ENCODE measurements at regions not wholly inside any gene's neighbourhood (a gene's known extent, or its start where the extent isn't known, plus 50 kb on each side); places are given as distances from the start of the nearest gene placed in this dataset.
"Not testable (repeated sequence)": the region's sequence is repeated elsewhere in the genome, so short reads cannot be mapped to it uniquely, and the experiment has no call there.

- Histone ChIP-seq H3K9ac (ENCODE audit: low read length) (no peak overlapping the region), H3K4me3 (ENCODE audit: low read length) (no peak overlapping the region), H3K27me3 (replicated peaks; ENCODE audit: control insufficient read depth, insufficient read depth, low read length) (peaks cover 3% of the 10 kb centered on the region), H3K9me3 (ENCODE audit: control insufficient read depth, low read length) (no peaks in the 10 kb centered on the region), H3K36me3 (ENCODE audit: control insufficient read depth, insufficient read depth, low read length, severe bottlenecking) (no peaks in the 10 kb centered on the region), H3K4me1 (ENCODE audit: control insufficient read depth, insufficient read depth, low read length) (no peaks in the 10 kb centered on the region)
- peak; percentile 4 for DNase-seq (ENCODE audit: low read depth)
Observed at GRCh38 chr14:30403791-30404190, 155.2 kb upstream of the G2E3 start.

DNA sequence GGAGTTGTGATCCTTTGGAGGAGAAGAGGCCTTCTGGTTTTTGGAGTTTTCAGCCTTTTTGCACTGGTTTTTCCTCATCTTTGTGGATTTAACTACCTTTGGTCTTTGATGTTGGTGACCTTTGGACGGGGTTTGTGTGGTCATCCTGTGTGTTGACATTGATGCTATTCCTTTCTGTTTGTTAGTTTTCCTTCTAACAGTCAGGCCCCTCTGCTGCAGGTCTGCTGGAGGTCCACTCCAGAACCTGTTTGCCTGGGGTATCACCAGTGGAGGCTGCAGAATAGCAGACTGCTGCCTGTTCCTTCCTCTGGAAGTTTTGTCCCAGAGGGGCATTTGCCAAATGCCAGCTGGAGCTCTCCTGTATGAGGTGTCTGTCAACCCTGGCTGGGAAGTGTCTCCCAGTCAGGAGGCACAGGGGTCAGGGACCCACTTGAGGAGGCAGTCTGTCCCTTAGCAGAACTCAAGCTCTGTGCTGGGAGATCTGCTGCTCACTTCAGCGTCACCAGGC lies 149.4 kb upstream of the G2E3 start:
- H3K4me1 ChIP-seq (ENCODE audit: control insufficient read depth, insufficient read depth, low read length); H3K9ac ChIP-seq (ENCODE audit: low read length); H3K27me3 ChIP-seq (replicated peaks; ENCODE audit: control insufficient read depth, insufficient read depth, low read length); DNase-seq (ENCODE audit: low read depth); H3K36me3 ChIP-seq (ENCODE audit: control insufficient read depth, insufficient read depth, low read length, severe bottlenecking); H3K9me3 ChIP-seq (ENCODE audit: control insufficient read depth, low read length); H3K4me3 ChIP-seq (ENCODE audit: low read length): not testable (repeated sequence)

- no peak overlapping the region for H3K9ac ChIP-seq (ENCODE audit: low read length)
- H3K9me3 ChIP-seq (ENCODE audit: control insufficient read depth, low read length) = no peaks in the 10 kb centered on the region
- H3K27me3 ChIP-seq (replicated peaks; ENCODE audit: control insufficient read depth, insufficient read depth, low read length) = peaks cover 5% of the 10 kb centered on the region
- H3K4me1 ChIP-seq (ENCODE audit: control insufficient read depth, insufficient read depth, low read length) = no peaks in the 10 kb centered on the region
- no peak for DNase-seq (ENCODE audit: low read depth)
- H3K36me3 ChIP-seq (ENCODE audit: control insufficient read depth, insufficient read depth, low read length, severe bottlenecking) = no peaks in the 10 kb centered on the region
- H3K4me3 ChIP-seq (ENCODE audit: low read length) = no peak overlapping the region
Observed at GRCh38 chr14:30410986-30411385, 148.0 kb upstream of the G2E3 start.

GRCh38 chr14:30413184-30413583 lies 145.8 kb upstream of the G2E3 start:
- H3K4me1 ChIP-seq (ENCODE audit: control insufficient read depth, insufficient read depth, low read length); H3K9ac ChIP-seq (ENCODE audit: low read length); H3K9me3 ChIP-seq (ENCODE audit: control insufficient read depth, low read length); H3K27me3 ChIP-seq (replicated peaks; ENCODE audit: control insufficient read depth, insufficient read depth, low read length); H3K4me3 ChIP-seq (ENCODE audit: low read length); DNase-seq (ENCODE audit: low read depth); H3K36me3 ChIP-seq (ENCODE audit: control insufficient read depth, insufficient read depth, low read length, severe bottlenecking): not testable (repeated sequence)

DNA sequence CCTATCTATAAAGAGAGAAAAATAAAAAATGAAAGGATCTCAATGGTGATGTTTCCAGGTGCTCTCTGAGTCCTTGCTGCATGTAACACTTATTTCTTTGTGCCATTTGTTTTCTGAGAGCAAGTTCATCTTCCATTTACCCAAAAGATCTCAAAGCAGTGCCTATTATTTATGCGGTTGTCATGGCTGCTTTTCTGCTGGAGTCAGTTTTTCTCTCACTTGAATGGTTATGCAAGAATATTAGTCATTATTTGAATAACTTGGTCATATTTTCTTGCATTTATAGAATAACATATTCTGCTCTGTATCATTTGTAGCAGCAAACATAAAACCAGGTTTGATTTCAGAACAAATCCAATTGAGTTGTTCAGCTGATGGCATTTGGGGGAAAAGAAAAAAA lies 141.8 kb upstream of the G2E3 start:
- Histone ChIP-seq H3K9ac (ENCODE audit: low read length) (no peak overlapping the region), H3K36me3 (ENCODE audit: control insufficient read depth, insufficient read depth, low read length, severe bottlenecking) (no peaks in the 10 kb centered on the region), H3K4me1 (ENCODE audit: control insufficient read depth, insufficient read depth, low read length) (peaks cover 11% of the 10 kb centered on the region), H3K27me3 (replicated peaks; ENCODE audit: control insufficient read depth, insufficient read depth, low read length) (no peaks in the 10 kb centered on the region), H3K4me3 (ENCODE audit: low read length) (no peak overlapping the region), H3K9me3 (ENCODE audit: control insufficient read depth, low read length) (no peaks in the 10 kb centered on the region)
- no peak for DNase-seq (ENCODE audit: low read depth)

GRCh38 chr14:30417999-30418398 lies 141.0 kb upstream of the G2E3 start:
- no peak overlapping the region for H3K4me3 ChIP-seq (ENCODE audit: low read length)
- H3K27me3 ChIP-seq (replicated peaks; ENCODE audit: control insufficient read depth, insufficient read depth, low read length) = no peaks in the 10 kb centered on the region
- H3K36me3 ChIP-seq (ENCODE audit: control insufficient read depth, insufficient read depth, low read length, severe bottlenecking) = no peaks in the 10 kb centered on the region

GRCh38 chr14:30419037-30419436 lies 139.9 kb upstream of the G2E3 start:
- Histone ChIP-seq H3K27me3 (replicated peaks; ENCODE audit: control insufficient read depth, insufficient read depth, low read length) (peaks cover 7% of the 10 kb centered on the region), H3K9me3 (ENCODE audit: control insufficient read depth, low read length) (no peaks in the 10 kb centered on the region), H3K4me3 (ENCODE audit: low read length) (no peak overlapping the region), H3K4me1 (ENCODE audit: control insufficient read depth, insufficient read depth, low read length) (peaks cover 11% of the 10 kb centered on the region), H3K9ac (ENCODE audit: low read length) (no peak overlapping the region), H3K36me3 (ENCODE audit: control insufficient read depth, insufficient read depth, low read length, severe bottlenecking) (no peaks in the 10 kb centered on the region)
- DNase-seq (ENCODE audit: low read depth) = no peak

More at GRCh38 chr14:30417999-30418398, 141.0 kb upstream of the G2E3 start:
- no peak for DNase-seq (ENCODE audit: low read depth)
- H3K9me3 ChIP-seq (ENCODE audit: control insufficient read depth, low read length) = no peaks in the 10 kb centered on the region
- H3K4me1 ChIP-seq (ENCODE audit: control insufficient read depth, insufficient read depth, low read length) = peaks cover 11% of the 10 kb centered on the region
- no peak overlapping the region for H3K9ac ChIP-seq (ENCODE audit: low read length)

DNA sequence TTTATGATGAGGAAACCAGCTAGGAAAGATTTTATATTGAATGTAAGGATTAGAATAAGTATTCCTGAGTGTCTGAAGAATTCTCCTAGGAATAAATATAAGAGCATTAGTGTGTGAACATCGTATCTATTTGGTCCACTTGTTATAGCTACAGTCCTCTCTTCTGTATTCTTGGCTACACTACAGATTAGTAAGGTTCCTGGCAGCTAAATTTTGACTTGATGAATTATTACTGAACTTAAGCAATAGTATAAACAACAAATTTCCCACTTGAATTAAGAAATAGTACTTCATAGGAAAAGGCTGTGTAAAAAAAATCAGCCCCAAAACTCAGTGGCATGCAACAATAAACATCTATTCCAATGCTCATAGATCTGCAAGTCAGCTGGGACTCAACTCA lies 138.4 kb upstream of the G2E3 start:
- Histone ChIP-seq H3K4me3 (ENCODE audit: low read length) (no peak overlapping the region), H3K9ac (ENCODE audit: low read length) (no peak overlapping the region), H3K36me3 (ENCODE audit: control insufficient read depth, insufficient read depth, low read length, severe bottlenecking) (no peaks in the 10 kb centered on the region), H3K4me1 (ENCODE audit: control insufficient read depth, insufficient read depth, low read length) (peaks cover 11% of the 10 kb centered on the region), H3K27me3 (replicated peaks; ENCODE audit: control insufficient read depth, insufficient read depth, low read length) (peaks cover 15% of the 10 kb centered on the region), H3K9me3 (ENCODE audit: control insufficient read depth, low read length) (no peaks in the 10 kb centered on the region)
- no peak for DNase-seq (ENCODE audit: low read depth)

DNA sequence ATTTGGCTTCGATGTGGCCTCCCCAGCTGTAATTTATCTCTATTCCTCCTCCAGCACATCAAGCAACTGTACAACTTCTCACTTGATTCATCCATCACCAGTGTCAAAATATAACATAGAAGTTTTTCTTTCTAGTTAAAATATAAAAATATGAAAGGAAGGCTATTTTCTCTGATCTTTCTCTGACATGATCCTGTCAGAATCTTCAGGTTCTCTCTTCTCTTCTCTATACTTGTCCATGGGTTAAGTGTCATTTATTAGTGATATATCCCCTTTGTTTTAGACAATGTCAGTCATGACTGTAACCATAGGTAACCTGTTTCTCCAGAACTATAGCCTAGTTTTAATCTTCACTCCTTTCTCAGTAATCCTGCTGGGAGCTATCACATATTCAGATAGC lies 132.5 kb upstream of the G2E3 start:
- H3K36me3 ChIP-seq (ENCODE audit: control insufficient read depth, insufficient read depth, low read length, severe bottlenecking) = no peaks in the 10 kb centered on the region
- no peaks in the 10 kb centered on the region for H3K4me1 ChIP-seq (ENCODE audit: control insufficient read depth, insufficient read depth, low read length)
- no peak for DNase-seq (ENCODE audit: low read depth)
- H3K9ac ChIP-seq (ENCODE audit: low read length) = no peak overlapping the region
- peaks cover 4% of the 10 kb centered on the region for H3K9me3 ChIP-seq (ENCODE audit: control insufficient read depth, low read length)
- no peak overlapping the region for H3K4me3 ChIP-seq (ENCODE audit: low read length)
- peaks cover 15% of the 10 kb centered on the region for H3K27me3 ChIP-seq (replicated peaks; ENCODE audit: control insufficient read depth, insufficient read depth, low read length)

GRCh38 chr14:30427401-30427800 lies 131.6 kb upstream of the G2E3 start:
- Histone ChIP-seq H3K9me3 (ENCODE audit: control insufficient read depth, low read length) (peaks cover 4% of the 10 kb centered on the region), H3K4me1 (ENCODE audit: control insufficient read depth, insufficient read depth, low read length) (no peaks in the 10 kb centered on the region), H3K4me3 (ENCODE audit: low read length) (no peak overlapping the region), H3K36me3 (ENCODE audit: control insufficient read depth, insufficient read depth, low read length, severe bottlenecking) (no peaks in the 10 kb centered on the region), H3K27me3 (replicated peaks; ENCODE audit: control insufficient read depth, insufficient read depth, low read length) (peaks cover 15% of the 10 kb centered on the region), H3K9ac (ENCODE audit: low read length) (no peak overlapping the region)
- DNase-seq (ENCODE audit: low read depth) = no peak

GRCh38 chr14:30427846-30428245 lies 131.1 kb upstream of the G2E3 start:
- Histone ChIP-seq H3K9me3 (ENCODE audit: control insufficient read depth, low read length) (peaks cover 4% of the 10 kb centered on the region), H3K9ac (ENCODE audit: low read length) (no peak overlapping the region), H3K27me3 (replicated peaks; ENCODE audit: control insufficient read depth, insufficient read depth, low read length) (peaks cover 15% of the 10 kb centered on the region), H3K4me3 (ENCODE audit: low read length) (no peak overlapping the region), H3K4me1 (ENCODE audit: control insufficient read depth, insufficient read depth, low read length) (no peaks in the 10 kb centered on the region), H3K36me3 (ENCODE audit: control insufficient read depth, insufficient read depth, low read length, severe bottlenecking) (no peaks in the 10 kb centered on the region)
- no peak for DNase-seq (ENCODE audit: low read depth)

DNA sequence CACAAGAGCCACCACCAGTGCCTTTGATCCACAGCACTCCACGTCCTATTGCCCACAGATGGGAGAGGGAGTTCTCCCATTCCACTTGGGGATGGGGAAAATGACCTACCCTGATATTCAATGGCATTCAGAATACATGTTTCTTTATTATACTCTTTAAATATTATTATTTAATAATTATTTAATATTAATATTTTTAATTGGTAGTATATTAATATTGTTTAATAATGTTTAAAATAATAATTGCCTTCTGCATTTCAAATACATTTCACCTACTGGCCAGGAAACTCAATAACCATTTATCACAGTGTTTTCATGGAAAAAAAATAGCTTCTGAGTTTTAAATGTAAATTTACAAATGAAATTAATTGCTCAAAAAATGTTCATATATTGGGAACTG lies 127.4 kb upstream of the G2E3 start:
- no peaks in the 10 kb centered on the region for H3K4me1 ChIP-seq (ENCODE audit: control insufficient read depth, insufficient read depth, low read length)
- no peak overlapping the region for H3K9ac ChIP-seq (ENCODE audit: low read length)
- peaks cover 4% of the 10 kb centered on the region for H3K9me3 ChIP-seq (ENCODE audit: control insufficient read depth, low read length)
- no peak for DNase-seq (ENCODE audit: low read depth)
- no peaks in the 10 kb centered on the region for H3K36me3 ChIP-seq (ENCODE audit: control insufficient read depth, insufficient read depth, low read length, severe bottlenecking)
- no peaks in the 10 kb centered on the region for H3K27me3 ChIP-seq (replicated peaks; ENCODE audit: control insufficient read depth, insufficient read depth, low read length)
- no peak overlapping the region for H3K4me3 ChIP-seq (ENCODE audit: low read length)
